ENCODE measurements at regions not wholly inside any gene's neighbourhood (a gene's known extent, or its start where the extent isn't known, plus 50 kb on each side); places are given as distances from the start of the nearest gene placed in this dataset.

GRCh38 chr12:71270057-71270456 lies 112.3 kb upstream of the TSPAN8 start (continued):
- TF ChIP-seq ARID4B (CRISPR knock-in tag; IDR thresholded peaks at IDR 0.05) (no peak), POLR2H (tag; IDR thresholded peaks at IDR 0.05; ENCODE audit: low read depth) (no peak), ZHX1 (conservative IDR thresholded peaks at IDR 0.05; ENCODE audit: low read length) (no peak), HMG20A (CRISPR knock-in tag; conservative IDR thresholded peaks at IDR 0.05) (no peak), TRIM28 (IDR thresholded peaks at IDR 0.05) (no peak), RBM17 (IDR thresholded peaks at IDR 0.05; ENCODE audit: borderline replicate concordance, low read depth, low read length) (no peak), ZNF668 (CRISPR knock-in tag; IDR thresholded peaks at IDR 0.05) (no peak), MECOM (CRISPR knock-in tag; IDR thresholded peaks at IDR 0.05) (no peak), FOXO4 (CRISPR knock-in tag; IDR thresholded peaks at IDR 0.05) (no peak), PHF21A (IDR thresholded peaks at IDR 0.05; ENCODE audit: borderline replicate concordance, low read depth) (no peak), FOXP4 (CRISPR knock-in tag; IDR thresholded peaks at IDR 0.05; ENCODE audit: borderline replicate concordance) (no peak), ZC3H4 (CRISPR knock-in tag; IDR thresholded peaks at IDR 0.05; ENCODE audit: borderline replicate concordance) (no peak), ZNF75A (CRISPR knock-in tag; IDR thresholded peaks at IDR 0.05) (no peak), THRA (IDR thresholded peaks at IDR 0.05) (no peak), POLR2G (IDR thresholded peaks at IDR 0.05; ENCODE audit: low read depth, low read length) (no peak), ZNF444 (CRISPR knock-in tag; IDR thresholded peaks at IDR 0.05) (no peak)
